ENCODE measurements at regions not wholly inside any gene's neighbourhood (a gene's known extent, or its start where the extent isn't known, plus 50 kb on each side); places are given as distances from the start of the nearest gene placed in this dataset.
"Not testable (repeated sequence)": the region's sequence is repeated elsewhere in the genome, so short reads cannot be mapped to it uniquely, and the experiment has no call there.

DNA sequence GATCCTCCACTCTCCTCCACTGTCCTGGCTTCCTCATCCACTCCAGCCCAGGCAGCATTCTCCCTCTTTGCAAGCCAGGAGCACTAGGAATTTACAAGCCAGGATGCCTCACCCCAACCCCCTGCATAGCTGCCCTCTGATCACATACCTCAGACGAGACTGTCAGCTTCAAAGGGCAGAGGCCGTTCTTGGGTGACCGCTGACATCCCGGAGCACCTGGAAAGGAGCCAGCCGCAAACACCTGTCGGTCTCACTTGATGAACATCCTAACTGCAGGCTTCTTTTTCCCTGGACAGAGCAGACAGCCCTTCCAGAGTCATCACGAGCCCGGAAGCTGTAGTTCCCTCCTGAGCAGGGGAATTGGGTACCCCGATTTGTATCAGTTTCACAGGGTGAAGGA lies 451.3 kb upstream of the B3GAT1 start:
- DNase-seq: no peak

DNA sequence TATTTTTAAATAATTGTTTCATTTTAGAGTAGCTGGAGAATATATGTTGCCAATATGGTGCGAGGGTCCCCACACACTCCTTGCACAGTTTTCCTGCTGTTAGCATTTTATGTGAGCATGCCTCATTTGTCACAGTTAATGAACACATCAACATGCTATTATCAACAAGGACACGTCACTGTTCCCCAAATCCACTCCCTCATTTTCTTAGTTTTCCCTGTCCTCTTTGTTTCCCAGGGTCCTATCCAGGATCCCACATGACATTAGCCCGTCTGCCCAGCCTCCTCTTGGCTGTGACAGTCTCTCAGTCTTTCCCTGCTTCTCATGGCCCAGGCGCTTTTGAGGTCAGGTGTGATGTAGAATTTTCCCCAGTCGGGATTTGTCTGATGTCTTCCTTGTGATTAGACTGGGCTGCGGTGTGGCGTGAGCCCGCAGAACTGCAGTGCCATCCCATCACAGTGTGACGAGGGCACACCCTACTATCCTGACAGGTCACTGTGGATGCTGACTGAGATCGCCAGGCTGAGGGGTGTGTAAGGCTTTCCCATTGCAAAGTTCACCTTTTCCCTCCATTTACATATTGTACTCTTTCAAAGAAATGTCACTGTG lies 450.6 kb upstream of the B3GAT1 start:
- no peak for DNase-seq

DNA sequence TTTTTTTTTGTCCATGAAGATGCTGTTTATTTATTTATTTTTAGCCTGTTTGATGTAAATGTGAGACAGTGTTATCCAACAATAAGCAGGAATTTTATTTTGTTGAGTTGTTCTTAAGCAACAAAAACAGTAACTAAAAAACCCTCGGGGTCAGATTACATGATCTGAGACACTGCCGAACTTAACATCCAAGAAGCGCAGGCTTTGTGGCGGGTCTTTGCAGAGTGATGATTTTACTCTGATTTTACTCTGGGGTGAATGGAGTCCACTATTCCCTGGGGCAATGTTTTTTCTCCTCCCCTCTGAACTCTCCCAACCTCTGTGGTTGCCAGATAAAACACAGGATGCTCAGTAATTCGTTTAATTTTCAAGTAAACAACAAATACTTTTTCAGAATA lies 450.1 kb upstream of the B3GAT1 start:
- DNase-seq: no peak

DNA sequence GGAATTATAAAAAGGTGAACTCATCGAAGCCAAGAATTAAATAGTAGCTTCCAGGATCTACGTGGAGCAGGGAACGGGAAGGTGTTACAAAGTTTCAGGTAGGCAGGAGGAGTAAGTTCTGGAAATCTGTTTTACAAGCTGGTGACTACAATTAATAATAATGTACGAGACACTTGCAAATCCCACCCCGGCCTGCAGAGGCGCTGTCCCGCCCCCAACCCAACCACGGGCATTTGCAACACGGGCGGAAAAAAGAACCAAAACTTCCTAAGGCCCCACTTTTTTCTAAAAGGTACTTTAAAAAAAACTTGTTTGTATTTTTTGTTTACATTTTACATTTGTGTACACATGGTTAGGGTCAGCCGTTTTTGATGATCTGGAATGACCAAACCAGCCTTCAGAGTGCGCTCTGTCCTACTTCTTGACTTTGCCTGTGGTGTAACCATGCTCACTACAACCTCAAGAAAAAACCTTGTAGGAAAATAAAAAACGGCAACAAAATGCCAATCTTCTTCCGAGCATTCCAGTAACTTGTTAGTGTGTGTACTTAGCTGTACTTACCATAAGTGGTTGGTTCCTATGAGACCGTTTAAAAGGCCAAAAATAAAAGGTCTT lies 449.6 kb upstream of the B3GAT1 start:
- no peak for DNase-seq

DNA sequence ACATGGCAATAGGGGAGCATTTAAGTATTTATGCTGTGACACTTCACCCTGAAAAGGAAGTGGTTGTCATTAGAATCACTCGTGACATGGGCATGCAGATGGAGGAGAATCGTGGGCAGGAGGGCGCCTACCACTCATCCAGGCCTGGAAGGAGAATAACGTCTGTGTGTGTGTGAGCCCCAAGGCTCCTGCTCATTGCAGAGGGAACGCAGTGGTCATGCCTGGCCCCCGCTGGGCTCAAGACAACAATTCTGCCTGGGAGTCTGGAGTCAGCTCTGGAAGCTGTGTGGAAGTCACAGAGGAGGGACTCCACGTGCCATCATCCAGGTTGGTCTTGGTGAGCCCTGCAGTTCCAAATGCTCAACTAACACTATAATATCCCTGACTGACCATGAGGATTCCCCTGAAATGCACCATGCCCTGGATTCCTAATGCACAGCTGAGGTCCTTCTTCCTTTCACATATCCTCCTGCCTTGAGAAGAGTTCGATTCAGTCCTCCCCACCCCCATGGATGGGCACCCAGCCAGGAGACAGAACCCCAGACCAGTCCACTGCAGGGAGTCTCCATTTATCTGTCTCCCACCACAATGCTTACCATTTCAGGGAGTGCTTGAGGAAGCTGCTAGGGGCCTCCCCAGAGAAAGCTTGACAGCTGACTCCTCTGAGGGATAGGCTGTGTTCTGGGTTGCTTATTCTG lies 446.9 kb upstream of the B3GAT1 start:
- no peak for DNase-seq

DNA sequence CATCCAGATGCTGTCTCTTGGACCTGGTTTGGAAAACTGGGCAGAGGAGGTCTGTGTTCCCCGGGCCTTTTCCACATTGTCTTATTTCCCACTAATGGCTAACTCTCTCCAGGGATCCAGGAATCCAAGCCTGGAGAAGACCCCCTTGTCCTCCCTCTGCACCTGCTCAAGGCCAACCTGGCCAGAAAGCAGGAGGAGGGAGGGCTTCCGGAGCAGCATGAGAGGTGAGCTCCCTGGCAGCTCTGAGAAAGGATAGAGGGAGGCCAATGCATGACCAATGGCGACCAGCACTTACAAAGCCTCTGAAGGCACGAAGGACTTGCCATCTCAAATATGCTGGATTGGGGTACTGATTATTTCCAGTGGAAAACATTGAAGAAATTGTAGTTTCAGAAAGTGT lies 445.0 kb upstream of the B3GAT1 start:
- DNase-seq: no peak

DNA sequence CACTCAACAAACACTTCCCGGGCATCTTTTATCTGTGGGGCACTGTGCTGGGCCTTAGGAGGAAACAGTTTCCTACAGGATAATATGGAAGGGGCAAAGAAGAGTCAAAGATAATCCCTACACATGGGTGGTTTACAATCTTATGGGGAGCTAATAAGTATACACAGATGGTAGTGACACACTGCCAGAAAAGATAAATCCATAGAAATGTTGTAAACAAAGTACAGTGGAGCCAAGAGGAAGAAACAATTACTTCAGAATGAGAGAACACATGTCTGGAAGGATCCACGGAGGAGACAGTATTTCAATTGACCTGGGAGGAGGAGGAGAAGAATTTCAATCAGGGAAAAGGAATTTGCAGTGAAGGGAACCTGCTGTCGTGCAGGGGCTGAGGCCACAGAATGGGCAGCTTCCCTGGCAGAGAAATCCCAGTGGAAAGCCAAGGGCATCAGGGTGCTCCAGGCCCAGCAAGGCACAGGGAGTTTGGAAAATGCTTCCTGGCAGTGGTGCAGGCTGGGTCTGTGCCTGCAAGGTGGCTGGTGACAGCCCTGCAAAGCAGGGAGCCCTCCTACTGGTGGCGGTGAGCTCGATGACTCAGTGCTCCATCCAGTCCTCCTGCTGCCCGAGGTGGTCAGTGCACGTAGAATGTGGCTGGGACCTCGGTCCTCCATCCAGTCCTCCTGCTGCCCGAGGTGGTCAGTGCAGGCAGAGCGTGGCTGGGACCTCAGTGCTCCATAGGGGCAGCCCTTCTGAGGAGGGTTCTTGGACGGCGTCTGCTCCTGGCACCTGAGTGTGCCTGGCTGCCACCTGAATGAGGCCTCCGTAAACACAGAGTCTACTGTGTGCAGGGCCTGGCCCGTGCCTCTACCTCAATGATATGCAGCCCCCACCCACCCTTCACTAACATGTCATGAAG lies 444.3 kb upstream of the B3GAT1 start:
- no peak for DNase-seq

DNA sequence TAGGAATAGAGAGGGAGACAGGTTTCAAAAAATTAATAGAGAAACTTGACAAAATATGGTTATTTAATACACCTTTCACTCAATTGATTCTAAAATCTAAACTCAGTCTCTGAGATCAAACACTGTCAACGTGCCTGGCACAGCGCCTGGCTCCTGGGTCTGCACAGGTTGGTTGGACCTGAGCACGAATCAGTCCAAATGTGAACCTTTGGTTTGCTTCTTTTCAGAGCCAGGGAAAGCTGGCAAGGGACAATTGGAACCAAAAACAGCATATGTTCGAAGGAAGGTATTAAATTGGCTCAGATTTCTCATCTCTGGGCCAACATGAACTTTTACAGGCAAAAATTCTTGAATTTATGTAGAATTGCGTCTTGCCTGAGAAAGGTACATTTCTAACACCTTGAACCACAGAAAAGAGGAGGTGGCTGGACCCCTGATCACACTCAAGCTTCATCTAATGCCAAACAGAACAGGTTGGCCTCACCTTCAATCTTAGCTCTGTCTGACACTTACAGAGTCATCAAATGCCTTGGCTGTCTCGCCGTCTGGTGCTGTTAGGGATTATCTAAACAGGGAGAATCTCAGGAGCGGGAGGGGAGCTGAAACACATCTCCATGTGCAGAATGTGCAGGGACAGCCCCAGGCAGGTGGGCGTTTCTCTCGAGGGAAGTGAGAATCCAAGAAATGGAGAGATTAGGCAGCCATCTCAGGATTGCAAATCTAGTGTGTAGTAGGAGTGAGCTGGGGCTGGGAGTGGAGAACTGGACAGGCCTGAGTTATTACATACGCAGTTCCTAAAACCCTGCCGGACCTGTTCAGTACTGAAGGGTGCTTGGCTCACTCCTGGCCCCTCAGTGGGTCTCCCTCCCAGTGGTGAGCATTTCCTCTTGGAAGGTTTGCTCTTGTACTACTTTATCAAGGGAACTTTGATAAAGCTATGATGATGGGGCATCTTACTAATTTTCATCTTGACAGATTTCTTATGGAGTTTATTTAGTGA lies 442.2 kb upstream of the B3GAT1 start:
- no peak for DNase-seq

DNA sequence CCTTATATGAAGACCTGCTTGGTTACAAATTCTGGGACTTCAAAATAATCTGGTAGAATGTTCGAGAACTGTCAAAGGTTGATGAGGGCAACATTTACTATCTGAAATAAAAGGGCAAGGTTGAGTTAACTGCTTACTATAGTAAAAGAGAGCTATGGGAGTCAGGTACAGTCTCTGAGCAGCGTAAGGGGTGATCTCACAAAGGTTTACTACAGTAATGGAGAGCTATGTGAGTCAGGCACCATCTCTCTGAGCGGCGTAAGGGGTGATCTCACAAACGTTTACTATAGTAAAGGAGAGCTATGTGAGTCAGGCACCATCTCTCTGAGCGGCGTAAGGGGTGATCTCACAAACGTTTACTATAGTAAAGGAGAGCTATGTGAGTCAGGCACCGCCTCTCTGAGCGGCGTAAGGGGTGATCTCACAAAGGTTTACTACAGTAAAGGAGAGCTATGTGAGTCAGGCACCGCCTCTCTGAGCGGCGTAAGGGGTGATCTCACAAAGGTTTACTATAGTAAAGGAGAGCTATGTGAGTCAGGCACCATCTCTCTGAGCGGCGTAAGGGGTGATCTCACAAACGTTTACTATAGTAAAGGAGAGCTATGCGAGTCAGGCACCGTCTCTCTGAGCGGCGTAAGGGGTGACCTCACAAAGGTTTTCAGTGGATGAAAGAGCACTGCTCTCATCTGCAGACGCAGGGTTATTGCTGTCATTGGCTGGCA lies 439.6 kb upstream of the B3GAT1 start:
- not testable (repeated sequence) for DNase-seq

DNA sequence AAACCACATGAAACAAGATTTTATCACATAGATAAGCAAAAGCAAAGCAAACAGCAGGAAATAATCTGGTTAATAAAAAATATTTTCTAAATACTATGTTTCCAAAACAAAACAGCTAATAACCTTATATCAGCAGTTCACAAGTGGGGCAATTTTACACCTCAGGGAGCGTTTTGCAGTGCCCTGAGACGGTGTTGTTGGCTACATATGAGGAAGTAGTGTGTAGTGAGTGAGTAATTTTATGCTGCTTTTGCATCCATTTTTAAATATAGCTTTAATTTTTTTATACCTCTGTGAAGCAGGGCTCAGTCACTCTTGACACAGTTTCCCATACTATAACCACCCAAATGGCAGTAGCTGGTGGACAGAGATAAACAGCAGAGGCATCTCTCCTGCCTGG lies 438.5 kb upstream of the B3GAT1 start:
- no peak for DNase-seq

DNA sequence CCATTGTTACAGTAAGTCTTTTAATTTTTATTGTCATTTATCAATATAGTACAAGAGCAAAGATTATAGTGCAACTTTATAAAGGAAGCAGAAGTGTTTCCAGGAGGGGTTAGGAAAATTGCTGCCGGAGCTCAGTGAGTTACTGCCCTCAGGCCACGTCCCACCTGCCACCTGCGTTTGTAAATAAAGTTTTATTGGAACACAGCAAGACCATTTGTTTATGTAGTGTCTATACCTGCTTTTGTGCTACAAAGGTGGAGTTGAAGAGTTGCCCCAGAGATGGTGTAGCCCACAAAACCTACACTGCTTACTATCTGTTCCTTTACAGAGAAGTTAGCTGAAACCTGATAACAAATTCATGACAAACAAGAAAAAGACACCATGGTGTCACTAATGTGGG lies 437.8 kb upstream of the B3GAT1 start:
- no peak for DNase-seq

DNA sequence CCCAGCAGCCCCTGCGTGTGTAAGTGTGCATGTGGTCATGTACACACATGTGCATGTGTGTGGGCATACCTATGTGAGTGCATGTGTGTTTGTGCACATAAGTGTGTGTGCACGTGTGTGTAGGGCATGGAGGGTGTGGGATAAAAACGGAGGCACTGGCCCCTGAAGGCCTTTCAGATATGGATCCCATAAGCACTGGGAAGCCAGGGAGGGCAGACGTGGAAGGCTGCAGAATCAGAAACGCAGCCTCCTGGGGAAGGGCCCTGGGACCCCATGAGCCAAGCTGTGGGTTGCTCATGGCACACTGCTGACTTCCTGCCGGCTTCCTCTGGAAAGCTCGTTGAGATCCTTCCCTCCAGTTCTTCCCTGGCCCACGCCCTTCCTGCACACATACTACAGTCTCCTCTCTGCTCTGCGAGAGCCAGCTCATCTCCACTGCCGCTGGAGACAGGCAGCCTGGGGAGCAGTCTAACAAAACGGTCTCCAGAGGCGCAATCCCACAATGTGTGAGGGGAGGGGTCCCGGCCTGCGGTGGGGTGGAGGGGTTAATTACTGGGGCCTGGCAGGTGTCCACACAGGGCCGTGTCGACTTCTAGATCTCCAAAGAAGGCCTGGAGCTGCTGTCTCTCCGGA lies 435.2 kb upstream of the B3GAT1 start:
- no peak for DNase-seq

DNA sequence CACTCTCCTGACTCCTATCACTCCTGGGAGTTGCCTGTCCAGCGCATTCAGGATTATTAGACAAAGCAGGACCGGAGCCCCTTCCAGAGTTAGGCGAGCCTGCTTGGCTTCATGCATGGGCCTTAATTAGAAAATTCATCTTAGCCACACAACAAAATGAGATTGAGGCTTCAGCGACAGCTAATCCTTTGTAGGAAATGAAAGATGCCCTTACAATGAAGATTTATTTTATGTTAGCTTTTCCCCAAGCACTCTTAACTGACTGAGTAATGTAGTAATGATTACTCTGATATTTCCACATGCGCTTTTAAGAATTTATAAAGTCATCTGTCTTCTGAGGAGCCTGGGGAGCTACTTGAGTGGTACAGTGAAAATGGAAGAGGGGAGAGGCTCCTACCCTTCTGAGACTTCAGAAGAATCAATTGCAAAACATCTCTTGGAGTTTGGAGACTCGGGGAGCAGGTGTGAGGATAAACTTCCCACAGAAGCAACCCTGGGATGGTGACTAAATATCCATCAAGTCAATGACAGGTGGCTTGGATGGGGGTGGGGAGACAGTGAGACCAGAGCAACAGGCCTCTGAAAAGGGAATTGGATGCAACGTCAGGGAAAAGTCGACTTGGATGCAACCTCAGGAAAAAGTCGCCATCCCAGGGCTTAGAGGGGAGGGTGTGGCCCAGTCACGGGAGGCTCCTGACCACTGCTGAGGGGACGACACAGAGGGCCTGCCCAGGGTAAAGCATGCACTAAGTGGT lies 434.5 kb upstream of the B3GAT1 start:
- DNase-seq: no peak

DNA sequence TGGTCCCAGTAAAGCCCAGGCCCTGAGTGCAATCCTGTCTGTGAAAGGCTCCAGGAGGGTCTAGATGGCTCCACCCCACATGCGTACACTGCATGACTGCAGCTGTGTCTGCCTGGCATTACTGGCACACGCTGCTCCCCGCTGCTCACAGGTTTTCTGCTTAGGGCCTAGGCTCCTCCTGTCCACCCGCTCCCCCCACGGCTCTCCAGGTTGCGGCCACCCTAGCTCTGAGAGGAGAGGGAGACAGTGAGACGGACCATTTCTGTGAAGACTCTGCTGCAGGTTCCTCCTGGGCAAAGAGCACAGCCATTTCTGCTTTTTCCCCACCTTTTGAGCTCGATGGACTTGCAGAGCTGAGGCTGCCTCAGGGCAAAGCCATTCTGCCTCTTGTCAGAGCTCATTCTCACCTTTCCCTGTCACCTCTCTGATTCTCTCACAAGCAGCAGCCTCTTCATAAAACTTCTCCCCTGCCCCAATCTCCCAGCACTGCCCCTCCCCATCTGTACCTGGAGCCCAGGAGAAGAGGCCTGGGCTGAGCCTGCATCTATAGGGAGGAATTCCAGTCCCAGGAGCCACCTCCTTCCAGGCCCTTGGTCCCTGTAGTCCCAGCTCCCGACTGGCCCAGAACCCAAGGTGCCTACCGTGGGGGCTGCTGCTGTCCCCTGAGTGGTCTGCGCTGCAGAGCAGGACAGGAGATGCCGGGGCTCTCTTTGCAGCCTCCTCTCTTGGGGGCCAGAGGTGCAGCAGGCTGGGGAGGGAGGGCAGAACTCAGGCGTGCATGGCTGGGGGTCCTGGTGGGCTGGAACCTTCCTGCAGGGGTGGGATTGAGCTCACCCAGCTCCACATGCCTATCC lies 433.7 kb upstream of the B3GAT1 start:
- no peak for DNase-seq

DNA sequence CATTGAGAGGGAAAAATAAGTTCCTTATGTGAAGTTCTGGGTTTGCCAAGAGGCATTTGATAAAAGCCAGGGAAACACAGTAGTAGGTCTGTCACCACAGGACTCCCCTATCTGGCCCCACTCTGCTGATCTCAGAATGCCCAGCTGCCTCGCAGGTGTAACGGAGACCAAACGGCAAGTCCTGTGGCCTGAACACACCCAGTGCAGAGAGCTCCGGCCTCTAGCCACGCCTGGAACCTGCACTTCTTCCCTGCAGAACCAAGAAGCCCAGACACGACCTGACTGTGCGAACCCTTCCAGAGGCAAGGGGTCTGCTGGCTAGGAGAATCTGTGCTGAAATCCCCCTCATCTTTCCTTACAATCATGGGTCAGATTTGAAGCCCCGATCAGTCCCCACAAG lies 432.8 kb upstream of the B3GAT1 start:
- DNase-seq: no peak

DNA sequence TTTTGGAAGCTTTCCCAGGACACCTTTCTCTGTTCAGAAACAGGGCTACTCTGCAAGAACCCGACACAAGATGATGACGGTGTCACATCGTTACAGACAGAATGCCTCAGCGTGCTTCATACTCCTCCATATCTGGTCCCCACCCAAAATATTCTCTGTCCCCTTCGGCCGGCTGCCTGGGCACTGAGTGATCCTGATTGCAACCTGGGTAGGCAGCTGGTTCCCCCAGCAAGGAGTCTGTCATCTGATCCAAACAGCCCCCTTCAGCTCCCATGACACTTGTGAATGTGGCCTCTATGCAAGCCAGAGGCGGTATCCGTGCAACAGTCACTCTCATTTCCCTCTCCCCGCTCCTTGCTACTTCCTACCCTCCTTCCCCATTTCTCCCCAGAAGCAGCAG lies 431.7 kb upstream of the B3GAT1 start:
- DNase-seq: no peak

DNA sequence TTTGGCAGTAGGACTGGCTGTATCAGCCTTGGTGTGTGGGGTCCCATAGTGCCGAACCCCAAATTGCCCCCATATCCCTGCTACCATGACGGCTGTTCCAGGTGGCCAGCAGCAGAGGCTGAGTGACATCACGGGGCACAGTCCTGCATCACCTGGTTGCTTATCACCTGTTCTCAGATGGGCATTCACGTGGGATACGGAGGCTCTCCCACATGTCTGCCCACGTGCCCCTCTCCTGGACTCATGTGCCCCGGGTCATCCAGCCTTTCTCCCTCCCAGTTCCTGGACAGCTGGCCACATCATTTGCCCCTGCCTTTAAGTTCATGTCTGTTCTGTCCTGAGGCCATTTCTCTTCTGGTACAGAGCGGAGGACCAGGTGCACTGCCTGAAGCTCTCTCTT lies 431.0 kb upstream of the B3GAT1 start:
- no peak for DNase-seq

DNA sequence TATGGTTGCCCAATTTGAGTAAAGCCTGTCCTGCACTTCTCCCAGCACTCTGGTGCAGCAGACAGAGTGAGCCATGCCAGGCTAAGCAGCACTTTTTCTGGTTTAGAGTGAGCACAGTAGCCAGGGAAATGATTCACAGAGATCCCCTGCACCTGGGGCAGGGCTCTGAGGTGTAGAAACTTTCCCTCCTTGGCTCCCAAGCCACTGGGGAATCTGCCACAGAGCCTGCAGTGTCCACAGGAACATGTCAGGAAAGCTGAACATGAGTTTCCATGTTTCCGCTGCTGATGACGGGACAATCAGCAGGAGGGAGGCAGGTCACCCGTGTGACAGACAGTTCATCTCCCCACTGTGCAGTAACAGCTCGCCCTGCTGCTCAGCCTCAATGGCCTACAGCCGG lies 429.9 kb upstream of the B3GAT1 start:
- DNase-seq: no peak

DNA sequence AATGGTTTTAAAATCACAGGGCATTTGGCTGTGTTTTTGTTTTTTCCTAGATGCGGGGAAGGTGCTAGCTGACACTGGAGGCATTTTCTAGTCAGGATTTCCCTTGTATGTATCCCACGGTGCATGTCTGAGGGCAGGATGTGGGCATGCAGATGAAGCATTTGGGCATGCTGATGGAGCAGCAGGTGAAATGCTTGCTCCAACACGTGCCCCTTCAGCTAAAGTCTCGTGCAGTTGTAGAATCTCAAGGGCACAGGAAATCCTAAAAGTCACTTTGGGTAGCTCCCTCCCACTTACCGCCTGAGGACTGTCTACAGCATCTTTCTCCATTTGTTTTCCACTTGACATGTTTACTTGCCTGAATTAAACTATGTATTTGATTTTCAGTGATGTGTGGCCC lies 429.4 kb upstream of the B3GAT1 start:
- no peak for DNase-seq
